ENCODE measurements at regions not wholly inside any gene's neighbourhood (a gene's known extent, or its start where the extent isn't known, plus 50 kb on each side); places are given as distances from the start of the nearest gene placed in this dataset.

DNA sequence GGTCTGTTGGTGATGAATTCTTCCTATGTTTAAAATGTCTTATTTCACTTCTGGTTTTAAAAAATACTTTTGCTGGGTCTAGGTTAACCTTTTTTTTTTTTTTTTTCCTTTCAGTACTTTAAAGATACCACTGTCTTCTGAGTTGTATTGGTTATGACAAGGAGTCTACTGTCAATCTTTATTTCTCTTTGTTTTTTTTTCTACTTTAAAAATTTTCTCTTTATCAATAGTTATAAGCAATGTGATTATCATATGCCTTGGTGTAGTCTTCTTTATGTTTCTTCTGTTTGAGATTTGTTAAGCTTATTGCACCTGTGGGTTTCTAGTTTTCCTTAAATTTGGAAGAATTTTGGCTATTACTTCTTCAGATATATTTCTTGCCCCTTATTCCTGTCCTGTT lies 125.6 kb upstream of the SPRY4 start:
- TF ChIP-seq, protein P1, sequence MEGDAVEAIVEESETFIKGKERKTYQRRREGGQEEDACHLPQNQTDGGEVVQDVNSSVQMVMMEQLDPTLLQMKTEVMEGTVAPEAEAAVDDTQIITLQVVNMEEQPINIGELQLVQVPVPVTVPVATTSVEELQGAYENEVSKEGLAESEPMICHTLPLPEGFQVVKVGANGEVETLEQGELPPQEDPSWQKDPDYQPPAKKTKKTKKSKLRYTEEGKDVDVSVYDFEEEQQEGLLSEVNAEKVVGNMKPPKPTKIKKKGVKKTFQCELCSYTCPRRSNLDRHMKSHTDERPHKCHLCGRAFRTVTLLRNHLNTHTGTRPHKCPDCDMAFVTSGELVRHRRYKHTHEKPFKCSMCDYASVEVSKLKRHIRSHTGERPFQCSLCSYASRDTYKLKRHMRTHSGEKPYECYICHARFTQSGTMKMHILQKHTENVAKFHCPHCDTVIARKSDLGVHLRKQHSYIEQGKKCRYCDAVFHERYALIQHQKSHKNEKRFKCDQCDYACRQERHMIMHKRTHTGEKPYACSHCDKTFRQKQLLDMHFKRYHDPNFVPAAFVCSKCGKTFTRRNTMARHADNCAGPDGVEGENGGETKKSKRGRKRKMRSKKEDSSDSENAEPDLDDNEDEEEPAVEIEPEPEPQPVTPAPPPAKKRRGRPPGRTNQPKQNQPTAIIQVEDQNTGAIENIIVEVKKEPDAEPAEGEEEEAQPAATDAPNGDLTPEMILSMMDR (IDR thresholded peaks at IDR 0.05), result no peak
- TF ChIP-seq POLR2A (IDR thresholded peaks at IDR 0.05), result no peak
